GM18519 (cell line): ENCODE measurements at regions not wholly inside any gene's neighbourhood (a gene's known extent, or its start where the extent isn't known, plus 50 kb on each side); places are given as distances from the start of the nearest gene placed in this dataset.
"Not testable (repeated sequence)": the region's sequence is repeated elsewhere in the genome, so short reads cannot be mapped to it uniquely, and the experiment has no call there.

ENCODE experiments used
- ATAC-seq: cut with Tn5 transposase; IDR thresholded peaks from one replicate; pipeline ENCODE4 v1.9.1; 2021; ENCODE audit warnings: mild to moderate bottlenecking, moderate library complexity; ENCODE audit not compliant: unreplicated experiment, low FRiP score

DNA sequence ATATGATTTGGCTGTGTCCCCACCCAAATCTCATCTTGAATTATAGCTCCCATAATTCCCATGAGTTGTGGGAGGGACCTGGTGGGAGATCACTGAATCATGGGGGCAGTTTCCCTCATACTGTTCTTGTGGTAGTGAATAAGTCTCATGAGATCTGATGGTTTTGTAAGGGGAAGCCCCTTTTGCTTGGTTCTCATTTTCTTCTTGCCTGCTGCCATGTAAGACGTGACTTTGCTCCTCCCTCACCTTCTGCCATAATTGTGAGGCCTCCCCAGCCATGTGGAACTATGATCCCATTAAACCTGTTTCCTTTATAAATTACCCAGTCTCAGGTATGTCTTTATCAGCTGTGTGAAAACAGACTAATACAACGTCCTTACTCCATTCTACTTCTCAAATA is 108.5 kb upstream of the SCAF8 start:
- ATAC-seq: not testable (repeated sequence)

DNA sequence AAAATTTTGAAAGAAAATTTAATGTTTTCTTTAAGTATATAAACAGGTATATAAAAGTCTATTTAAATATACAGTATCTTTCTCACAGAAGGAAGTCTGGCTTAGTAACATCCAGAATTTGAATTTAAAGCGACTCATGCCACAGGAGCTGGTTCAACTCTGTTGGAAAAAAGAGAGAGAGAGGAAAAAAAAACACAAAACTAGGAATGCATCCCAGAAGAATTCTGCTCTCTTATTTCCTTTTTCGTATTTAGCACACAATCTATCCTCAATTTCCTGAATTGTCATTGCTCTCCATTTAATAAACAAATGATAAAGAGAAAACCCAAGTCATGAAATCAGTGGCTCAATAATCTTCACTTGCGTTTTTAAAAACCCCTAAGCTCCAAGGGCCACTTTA is 107.5 kb upstream of the SCAF8 start:
- ATAC-seq: no peak

DNA sequence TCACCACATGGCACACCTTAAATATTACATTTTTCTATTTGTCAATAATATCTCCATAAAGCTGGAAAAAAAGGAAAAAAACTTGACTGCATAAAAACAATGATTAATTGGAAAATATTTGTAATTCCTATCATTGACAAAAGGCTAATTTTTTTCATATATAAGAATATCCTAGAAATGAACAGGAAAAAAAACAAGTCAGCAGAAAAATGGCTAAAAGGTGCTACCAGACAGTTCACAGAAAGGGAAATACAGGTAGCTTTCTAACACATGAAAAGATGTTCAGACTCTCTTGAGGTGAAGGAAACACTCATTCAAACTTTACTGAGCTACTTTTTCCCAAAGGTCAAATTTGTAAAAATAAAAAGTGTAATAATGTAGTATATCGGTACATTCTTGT is 104.1 kb upstream of the SCAF8 start:
- ATAC-seq: no peak

DNA sequence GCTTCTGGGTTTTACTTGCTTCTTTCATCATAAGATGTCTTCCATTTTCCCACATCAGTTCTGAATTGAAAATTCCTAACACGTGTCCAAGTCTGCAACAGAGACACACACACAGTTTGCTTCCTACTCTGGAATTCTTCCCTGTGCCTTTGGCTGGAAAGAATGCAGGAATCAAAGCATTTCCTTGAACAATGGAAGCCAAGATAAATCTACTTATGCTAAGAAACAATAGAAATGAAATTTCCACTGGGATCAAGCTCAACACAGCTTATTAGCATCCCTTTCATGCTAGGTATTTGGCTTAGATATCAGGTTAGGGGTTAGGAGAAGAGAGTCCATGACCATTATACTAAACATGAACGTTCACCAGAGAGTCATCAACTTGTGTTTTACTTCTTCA is 101.1 kb upstream of the SCAF8 start:
- no peak for ATAC-seq

DNA sequence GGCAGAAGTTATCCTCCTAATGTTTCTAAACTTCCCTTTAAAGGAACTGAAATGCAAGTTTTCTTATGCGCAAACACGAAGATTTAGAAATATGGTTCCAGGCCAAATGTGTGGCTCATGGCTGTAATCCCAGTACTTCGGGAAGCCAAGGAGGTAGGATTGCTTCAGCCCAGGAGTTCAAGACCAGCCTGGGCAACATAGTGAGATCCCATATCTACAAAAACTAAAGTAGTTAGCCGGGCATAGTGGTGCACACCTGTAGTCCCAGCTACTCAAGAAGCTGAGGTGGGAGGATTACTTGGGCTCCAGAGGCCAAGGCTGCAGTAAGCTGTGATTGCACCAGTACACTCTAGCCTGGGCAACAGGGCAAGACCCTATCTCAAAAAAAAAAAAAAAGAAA is 95.8 kb upstream of the SCAF8 start:
- no peak for ATAC-seq

DNA sequence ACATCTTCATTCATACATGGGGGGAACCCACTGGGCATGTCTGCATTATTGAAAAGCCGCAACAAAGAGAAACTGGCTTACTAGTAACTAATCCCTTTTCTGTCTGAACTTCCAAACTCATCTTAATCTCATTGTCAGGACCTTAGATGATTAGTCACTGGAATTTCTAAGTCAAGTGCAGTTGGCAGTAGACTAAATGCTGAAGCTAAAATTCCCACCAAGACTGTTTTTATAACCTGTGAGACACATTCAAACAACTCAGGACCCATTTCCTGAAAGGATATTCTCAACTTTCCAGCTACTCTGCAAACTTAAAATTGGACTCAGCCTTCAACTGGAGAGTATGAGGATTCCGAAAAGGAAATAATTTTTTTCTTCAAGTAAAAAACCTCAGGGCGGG is 94.8 kb upstream of the SCAF8 start:
- ATAC-seq: no peak

DNA sequence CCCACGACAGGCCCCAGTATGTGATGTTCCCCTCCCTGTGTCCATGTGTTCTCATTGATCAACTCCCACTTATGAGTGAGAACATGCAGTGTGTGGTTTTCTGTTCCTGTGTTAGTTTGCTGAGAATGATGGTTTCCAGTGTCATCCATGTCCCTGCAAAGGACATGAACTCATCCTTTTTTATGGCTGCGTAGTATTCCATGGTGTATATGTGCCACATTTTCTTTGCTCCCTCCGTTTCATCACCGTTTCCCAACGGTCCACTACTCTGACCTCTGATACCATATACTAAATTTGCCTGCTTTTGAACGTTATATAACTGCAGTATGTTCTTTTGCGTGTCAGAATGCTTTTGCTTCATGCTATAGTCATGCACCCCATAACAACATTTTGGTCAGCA is 94.0 kb upstream of the SCAF8 start:
- not testable (repeated sequence) for ATAC-seq

DNA sequence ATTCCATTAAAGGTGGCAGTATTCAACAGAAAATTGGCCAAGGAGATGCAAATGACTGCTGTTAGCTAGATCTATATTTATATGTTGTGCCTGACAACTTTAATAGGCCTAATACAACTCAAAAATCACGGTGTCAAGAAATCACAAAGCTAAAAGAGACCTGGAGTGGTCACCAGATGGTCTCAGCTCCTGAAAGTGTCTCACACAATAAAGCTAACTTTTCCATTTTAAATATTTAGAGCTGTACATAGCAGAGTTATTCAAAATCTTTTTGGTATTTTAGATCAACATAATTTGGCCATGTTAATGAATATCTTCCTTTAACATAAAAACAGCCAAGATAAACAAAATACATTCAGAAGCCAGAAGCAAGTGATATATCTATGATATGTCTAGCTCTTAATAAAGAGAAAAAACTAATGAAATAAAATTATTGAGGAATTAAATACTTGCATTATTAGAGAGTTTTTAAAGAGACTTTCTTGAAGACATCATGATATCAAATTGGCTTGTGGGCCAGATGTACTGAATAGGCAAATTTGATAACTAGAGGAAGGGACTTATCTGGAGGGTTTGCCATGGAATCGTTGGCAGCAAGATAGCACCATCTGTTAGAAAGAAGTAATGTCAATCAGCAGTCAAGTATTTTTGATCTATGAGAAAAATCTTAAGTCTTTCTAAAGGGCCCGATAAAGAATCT is 84.9 kb upstream of the SCAF8 start:
- no peak for ATAC-seq

DNA sequence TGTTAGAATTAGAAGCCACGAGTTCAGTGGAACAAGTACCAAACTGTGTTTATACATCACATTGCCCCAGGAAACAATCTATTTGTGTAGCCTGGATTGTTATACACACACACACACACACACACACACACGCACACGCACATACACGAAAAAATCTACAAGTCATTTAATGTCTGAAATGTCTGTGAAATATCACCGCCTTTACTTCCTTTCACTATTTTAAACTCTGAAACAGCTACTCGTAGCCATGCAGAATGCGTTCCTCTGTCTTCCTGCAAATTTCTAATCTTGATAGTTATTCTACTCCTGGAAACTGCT is 84.4 kb upstream of the SCAF8 start:
- ATAC-seq: no peak

DNA sequence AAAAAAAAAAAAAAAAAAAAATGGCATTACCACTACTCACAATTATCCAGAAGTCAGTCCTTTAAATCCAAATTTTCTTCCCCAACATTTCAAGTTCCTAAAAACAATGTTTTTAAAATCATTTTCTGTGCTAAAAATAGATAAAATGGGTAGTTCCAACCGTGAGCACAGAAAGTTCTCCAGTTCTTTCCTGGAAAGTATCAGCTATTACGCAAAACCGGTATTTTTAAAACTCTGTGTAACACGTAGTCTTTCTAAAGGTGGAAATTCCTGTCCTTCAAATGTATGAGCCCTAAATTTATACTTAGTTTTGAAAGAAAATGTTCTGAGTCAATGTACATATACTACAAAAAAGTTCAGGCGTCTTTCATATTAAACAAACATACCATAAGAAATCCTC is 83.5 kb upstream of the SCAF8 start:
- no peak for ATAC-seq

DNA sequence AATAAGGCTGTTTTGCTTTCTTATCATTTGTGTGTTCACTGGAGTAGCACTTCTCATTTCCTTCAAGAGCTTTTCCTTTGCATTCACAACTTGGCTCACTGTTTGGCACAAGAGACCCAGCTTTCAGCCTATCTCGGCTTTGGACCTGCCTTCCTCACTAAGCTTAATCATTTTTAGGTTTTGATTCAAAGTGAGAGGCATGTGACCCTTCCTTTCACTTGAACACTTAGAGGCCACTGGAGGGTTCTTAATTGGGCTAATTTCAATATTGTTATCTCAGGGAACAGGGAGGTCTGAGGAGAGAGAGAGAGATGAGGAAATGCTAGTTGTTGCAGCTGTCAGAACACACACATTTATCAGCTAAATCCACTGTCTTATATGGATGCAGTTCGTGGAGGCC is 82.9 kb upstream of the SCAF8 start:
- no peak for ATAC-seq

DNA sequence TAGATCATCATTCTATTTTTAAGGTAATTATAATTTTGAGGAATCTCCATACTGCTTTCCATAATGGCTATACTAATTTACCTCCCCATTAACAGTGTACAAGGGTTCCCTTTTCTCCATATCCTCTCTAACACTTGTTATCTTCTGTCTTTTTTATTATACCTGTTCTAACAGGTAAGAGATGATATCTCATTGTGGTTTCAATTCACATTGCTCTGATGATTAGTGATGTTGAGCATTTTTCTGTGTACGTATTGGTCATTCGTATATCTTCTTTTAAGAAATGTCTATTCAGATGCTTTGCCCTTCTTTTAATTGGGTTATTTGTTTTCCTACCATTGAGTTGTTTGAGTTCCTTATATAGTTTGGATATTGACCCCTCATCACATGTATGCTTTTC is 81.6 kb upstream of the SCAF8 start:
- ATAC-seq: no peak

DNA sequence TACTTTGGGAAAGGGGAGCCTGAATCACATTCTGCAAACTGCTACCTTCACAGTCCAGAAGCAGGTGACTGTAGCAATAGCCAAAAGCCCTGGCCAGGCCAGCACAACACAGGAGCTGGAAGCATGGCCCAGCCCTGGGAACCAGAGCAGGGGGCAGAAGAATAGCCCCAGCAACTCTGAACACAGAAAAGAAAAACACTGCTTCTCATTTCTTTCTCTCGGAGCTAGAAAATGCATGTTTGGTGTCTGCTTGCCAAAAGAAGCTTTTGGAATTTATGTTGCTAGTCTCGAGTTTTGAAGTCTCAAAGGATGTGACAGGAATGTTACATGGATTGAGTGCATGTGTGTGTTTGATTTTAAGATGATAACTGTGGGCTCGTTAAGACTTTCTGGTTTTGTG is 79.8 kb upstream of the SCAF8 start:
- ATAC-seq: no peak

DNA sequence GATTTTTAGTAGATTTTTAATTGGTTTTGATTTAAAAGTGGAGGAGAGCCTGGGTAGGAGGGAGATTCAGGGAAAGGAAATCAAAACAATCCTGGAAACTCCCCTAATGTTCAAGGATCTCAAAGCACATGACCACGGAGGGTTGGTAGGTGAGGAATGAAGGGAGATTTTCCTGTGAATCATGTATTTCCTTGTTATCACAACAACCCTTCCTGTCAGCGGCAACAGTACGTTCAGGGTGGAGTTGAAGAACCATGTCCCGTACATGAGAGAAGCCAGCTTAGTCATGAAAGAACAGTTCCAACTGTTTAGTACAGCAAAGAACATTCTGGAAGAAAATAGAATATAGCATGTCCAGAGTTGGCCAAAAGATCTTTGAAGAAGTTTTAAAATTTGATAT is 79.4 kb upstream of the SCAF8 start:
- ATAC-seq: no peak

DNA sequence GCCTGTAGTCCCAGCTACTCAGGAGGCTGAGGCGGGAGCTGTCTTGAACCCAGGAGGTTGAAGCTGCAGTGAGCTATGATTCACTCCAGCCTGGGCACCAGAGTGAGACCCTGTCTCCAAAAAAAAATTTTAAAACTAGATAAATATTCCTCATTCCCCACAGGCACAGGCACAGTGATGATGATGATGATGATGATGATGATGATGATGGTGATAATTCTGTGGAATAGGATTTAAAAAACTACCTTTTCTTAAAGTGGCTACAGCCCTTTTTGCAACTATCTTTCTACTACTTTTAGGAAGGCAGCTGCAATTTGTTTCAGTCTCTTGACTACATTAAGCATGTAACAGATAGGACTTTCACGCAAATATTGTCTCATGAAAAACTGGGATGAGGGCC is 76.6 kb upstream of the SCAF8 start:
- ATAC-seq: no peak

DNA sequence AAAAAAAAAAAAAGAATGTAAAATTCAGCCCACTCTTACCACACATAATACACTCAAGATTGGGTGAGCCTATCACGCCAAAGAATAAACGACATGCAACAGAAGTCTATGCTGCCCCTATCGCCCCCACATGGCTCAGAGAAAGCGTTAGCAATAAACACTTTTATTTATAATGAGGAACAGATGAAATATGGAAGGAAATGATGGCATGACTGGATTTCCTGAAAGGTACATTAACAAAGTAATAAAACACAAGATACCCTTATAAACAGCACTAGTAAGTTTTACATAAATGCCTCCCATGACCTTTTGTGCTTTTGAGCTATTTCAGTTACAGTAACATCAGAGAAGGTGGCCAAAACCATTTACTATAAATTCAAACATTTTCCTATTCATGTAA is 71.4 kb upstream of the SCAF8 start:
- no peak for ATAC-seq

DNA sequence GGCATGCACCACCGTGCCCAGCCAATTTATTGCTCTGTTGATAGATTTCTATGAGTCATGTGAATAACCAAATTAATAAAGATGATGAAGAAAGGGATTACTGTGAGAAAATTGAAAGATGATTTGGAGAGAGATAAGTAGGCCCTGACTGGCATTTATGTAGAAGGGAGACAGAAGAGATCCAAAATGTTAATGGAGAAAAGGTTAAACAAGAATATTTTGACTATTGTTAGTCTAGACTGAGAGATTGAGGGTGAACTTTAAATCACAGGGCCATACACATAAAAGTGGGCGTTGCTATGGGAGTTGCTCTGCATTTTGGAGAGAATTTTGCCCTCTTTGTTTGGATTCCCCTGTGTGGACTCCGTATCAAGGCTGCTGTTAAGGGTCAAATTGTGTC is 68.9 kb upstream of the SCAF8 start:
- no peak for ATAC-seq

DNA sequence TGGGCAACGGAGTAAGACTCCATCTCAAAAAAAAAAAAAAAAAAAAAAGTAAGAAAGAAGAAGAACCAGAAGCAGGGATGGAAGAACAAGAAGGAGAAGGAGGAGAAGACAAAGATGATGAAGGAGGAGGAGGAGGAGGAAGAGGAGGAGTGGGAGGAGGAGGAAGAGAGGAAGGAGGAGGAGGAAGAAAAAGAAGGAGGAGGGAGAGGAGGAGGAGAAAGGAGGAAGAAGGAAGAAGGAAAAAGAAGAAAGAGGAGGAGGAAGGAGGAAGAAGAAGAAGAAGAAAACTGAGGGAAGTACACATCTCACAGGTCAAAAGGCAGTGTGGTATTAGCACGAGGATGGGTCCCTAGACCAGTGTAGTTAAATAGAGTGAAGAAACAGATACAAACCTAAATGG is 65.1 kb upstream of the SCAF8 start:
- no peak for ATAC-seq

DNA sequence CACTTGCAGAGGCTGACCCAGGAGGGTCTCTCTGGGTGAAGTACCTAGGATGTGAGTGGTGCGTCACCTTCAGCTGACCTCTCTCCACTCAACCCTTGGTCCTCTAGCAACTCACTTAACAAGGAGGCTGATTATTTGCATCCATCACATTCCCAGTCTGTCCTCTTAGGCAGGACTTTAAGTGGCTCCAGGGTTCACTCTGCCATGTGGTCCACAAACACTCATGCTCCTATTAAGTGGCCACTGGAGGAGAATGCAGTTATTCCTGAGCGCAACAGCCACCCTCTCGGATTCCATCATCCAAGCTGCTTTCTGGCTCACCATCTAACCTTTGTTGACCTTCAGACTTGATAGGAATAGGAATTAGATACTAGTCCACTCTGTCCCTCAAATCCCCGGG is 61.1 kb upstream of the SCAF8 start:
- no peak for ATAC-seq

DNA sequence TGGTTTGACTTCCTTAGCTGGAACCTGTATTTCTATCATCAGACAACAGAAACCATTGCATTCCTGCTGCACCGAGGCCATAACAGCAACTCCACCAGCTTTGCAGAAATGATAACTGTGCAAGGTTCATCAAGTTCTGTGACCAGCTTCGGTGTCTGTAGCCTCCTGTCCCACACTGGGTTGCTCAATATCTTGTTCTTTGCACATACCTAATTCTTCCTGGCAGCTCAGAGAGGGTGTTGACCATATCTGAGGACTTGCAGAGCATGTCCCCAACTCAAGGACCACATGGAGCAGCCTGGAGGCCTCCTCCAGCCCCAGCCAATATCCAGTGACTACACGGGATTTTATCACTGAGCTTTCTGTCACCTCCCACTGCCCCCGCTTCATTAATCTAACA is 59.3 kb upstream of the SCAF8 start:
- no peak for ATAC-seq

DNA sequence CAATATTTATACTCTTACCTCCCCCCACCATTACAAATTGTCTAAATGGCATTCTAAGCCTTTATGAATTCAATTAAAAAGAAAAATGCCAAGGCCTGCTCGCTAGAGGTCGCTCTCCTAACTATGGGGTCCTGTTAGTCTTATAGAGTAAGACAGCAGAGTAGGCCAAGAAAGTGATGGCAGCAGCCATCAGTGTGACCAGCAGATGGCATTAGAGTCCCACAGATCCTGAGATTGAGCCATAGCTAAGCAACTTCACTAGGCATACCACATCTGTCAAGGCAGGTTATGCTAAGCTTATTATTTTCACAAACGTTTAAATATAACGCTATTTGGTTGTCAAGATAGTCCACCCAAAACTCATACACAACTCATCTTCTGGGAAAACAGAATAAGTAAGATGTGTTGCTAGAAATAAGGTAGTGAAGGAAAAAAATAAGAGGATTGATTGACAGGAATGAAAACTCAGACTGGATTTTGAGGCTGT is 57.6 kb upstream of the SCAF8 start:
- peak; percentile 100 for ATAC-seq

DNA sequence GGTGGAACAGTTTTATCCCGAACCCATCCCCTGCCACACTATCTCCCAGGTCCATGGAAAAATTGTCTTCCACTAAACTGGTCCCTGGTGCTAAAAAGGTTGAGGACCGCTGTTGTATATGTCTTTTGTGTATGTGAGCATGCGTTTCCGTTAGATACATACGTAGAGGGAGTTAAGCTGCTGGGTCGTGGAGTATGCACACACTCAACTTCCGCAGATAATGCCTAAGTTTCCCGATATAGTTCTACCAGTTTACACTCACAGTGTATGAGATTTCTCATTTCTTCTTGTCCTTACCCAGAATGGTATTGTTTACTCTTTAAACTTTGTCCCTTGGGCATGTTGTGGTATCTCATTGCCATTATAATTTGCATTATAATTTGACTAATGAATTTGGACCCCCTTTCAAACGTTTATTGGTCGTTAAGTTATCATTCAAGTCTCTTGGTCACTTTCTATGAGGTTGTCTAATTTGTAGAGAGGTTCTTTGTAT is 50.5 kb upstream of the SCAF8 start:
- no peak for ATAC-seq
